Gastroesophageal sphincter (tissue), 4 donors: ENCODE measurements at regions not wholly inside any gene's neighbourhood (a gene's known extent, or its start where the extent isn't known, plus 50 kb on each side); places are given as distances from the start of the nearest gene placed in this dataset.

Experiments used
- ATAC-seq: fragments of 150-250 bp; one replicate; pipeline ENCODE4 v1.9.1; 2016; ENCODE audit warnings: mild to moderate bottlenecking, moderate library complexity
- H3K27ac ChIP-seq, 4 donors: fragments of 200-600 bp; sonication (generic) in 3 of 4; 1 replicate in 3 of 4; 2 replicates in 1 of 4; pipeline ENCODE4 v1.5.1; 2016 to 2019
- H3K27me3 ChIP-seq: fragments of 200-600 bp; sonication (generic); one replicate; pipeline ENCODE4 v1.5.1; 2019
- H3K36me3 ChIP-seq, 2 donors: fragments of 200-600 bp; sonication (generic); one replicate each; pipeline ENCODE4 v1.5.1; 2019; ENCODE audit warnings: control low read depth in 1 of 2
- H3K4me1 ChIP-seq, 3 donors: fragments of 200-600 bp; sonication (generic); 1 replicate in 2 of 3; 2 replicates in 1 of 3; pipeline ENCODE4 v1.5.1; 2016 to 2019; ENCODE audit warnings: control low read depth in 2 of 3
- H3K4me3 ChIP-seq, 2 donors: fragments of 200-600 bp; sonication (generic); one replicate each; pipeline ENCODE4 v1.5.1; 2019; ENCODE audit warnings: mild to moderate bottlenecking in 1 of 2, moderate library complexity in 1 of 2
- H3K9me3 ChIP-seq, 3 donors: fragments of 200-600 bp; sonication (generic); one replicate each; pipeline ENCODE4 v1.5.1; 2017 to 2019; ENCODE audit warnings: control low read depth in 2 of 3
- EP300 ChIP-seq: sonication (generic); formaldehyde crosslinking; IDR thresholded peaks from one replicate; pipeline ENCODE4 v1.6.1; 2017; ENCODE audit warnings: antibody characterized with exemption, mild to moderate bottlenecking
- POLR2A ChIP-seq, 2 donors: fragments of 450-650 bp; IDR thresholded peaks; one replicate each; pipeline ENCODE4 v1.6.1; 2017; ENCODE audit warnings: antibody characterized with exemption in 2 of 2, mild to moderate bottlenecking in 2 of 2, moderate library complexity in 1 of 2
- POLR2AphosphoS5 ChIP-seq: sonication (generic); formaldehyde crosslinking; IDR thresholded peaks from one replicate; pipeline ENCODE4 v1.6.1; 2017; ENCODE audit warnings: antibody characterized with exemption
- WGBS, 2 donors: methylation state at CpG; one replicate each; pipeline ENCODE4 v1.1.5; 2018; ENCODE audit warnings: low coverage in 1 of 2; 5-methylcytosine and 5-hydroxymethylcytosine counted together
- TF ChIP-seq, protein P1 (sequence below), 4 experiments: fragments of 200-600 bp in 2 of 4; fragments of 450-650 bp in 2 of 4; sonication (generic) in 1 of 4; IDR thresholded peaks; one replicate each; pipeline ENCODE4 v1.5.1; 2017 to 2019; ENCODE audit warnings: antibody characterized with exemption in 4 of 4, mild to moderate bottlenecking in 2 of 4, moderate library complexity in 2 of 4

DNA sequence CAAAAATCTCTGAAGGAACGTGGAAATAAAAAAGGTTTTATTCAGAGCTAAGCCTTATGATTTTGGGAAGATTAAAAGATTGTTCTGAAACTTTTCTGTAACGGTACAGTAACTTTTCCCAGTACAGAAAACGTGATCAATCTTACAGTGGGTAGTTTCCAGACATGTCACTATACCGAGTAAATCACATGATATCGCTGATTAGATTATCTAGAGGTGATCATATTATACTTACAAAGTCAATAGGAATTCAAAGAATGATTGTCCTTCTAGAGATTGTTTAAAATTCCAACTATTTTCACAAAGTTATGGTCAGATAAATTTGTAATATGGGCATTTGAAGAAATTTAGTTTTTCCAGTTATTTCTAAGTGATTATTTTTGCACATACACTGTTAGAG lies 736.0 kb upstream of the GRM7 start:
- WGBS, 2 donors, result 56 to 59% methylated on average over 5 of the region's 5 CpGs
- Histone ChIP-seq H3K36me3 (no peaks in the 10 kb centered on the region), H3K27me3 (no peaks in the 10 kb centered on the region), H3K9me3 (no peaks in the 10 kb centered on the region), H3K4me3 (no peak overlapping the region), H3K27ac (no peak overlapping the region), H3K4me1 (no peaks in the 10 kb centered on the region)
- TF ChIP-seq, protein P1, sequence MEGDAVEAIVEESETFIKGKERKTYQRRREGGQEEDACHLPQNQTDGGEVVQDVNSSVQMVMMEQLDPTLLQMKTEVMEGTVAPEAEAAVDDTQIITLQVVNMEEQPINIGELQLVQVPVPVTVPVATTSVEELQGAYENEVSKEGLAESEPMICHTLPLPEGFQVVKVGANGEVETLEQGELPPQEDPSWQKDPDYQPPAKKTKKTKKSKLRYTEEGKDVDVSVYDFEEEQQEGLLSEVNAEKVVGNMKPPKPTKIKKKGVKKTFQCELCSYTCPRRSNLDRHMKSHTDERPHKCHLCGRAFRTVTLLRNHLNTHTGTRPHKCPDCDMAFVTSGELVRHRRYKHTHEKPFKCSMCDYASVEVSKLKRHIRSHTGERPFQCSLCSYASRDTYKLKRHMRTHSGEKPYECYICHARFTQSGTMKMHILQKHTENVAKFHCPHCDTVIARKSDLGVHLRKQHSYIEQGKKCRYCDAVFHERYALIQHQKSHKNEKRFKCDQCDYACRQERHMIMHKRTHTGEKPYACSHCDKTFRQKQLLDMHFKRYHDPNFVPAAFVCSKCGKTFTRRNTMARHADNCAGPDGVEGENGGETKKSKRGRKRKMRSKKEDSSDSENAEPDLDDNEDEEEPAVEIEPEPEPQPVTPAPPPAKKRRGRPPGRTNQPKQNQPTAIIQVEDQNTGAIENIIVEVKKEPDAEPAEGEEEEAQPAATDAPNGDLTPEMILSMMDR (IDR thresholded peaks at IDR 0.05), result no peak
- TF ChIP-seq EP300 (no peak), POLR2AphosphoS5 (no peak), POLR2A (IDR thresholded peaks at IDR 0.05) (no peak)
- ATAC-seq, result no peak

DNA sequence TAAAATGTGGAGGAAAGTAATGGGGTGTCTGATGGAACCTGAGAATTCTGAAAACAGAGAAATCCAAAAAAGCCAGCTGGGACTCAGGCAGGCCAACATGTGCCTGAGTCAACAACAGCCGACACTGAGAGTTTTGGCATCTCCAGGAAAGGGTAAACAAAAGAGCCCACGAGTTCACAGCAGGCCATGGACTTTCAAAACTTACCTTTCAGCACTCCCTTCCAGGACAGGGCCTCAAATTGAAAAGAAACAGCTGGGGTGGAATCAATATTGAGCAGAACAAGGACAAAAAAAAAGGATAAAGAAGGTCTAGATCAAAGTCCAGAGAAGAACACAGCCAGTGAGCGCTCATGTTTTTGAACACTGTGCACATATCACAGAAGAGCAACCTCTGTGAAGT lies 735.4 kb upstream of the GRM7 start:
- Histone ChIP-seq H3K27ac (no peak overlapping the region), H3K9me3 (no peaks in the 10 kb centered on the region), H3K36me3 (no peaks in the 10 kb centered on the region), H3K4me3 (no peak overlapping the region), H3K4me1 (no peaks in the 10 kb centered on the region), H3K27me3 (no peaks in the 10 kb centered on the region)
- TF ChIP-seq, protein P1 (IDR thresholded peaks at IDR 0.05), result no peak
- TF ChIP-seq EP300 (no peak), POLR2AphosphoS5 (no peak), POLR2A (IDR thresholded peaks at IDR 0.05) (no peak)
- 33 to 36% methylated on average over 3 of the region's 3 CpGs for WGBS, 2 donors
- no peak for ATAC-seq

DNA sequence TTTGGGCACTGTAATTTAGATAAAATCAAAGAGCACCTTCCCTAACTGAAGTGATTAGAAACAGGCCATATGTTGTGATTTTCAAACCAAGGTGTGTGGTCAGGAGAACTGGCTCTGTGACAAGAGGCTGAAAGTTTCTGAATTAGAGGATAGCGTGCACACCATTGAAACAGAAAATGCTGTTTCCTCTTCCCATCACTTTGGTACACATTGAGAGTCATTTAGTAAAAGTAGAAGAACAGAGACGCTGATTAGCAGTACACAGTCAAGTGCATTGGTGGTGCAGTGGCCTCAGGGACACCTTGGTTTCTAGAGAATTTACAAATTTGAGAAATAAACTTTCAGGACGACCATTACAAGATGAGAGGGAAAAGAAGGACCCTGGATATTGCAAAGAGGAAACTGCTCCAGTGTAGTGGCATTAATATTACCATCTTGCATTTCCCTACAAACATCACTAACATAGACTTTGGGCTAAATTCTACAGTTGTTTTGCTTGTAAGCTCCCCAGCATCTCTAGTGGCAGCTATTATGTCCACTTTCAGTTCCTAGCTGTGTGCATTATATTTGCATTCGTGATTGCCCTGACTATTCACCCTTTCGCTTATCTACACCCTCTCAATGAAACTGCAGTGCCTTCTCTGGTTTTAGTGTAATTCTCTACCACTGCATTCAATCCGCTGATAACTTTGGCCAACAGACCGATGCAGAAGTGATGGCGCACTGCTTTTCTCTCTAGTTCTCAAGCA lies 728.1 kb upstream of the GRM7 start:
- WGBS, 2 donors, result 89 to 90% methylated on average over 6 to 8 of the region's 8 CpGs
- ATAC-seq, result no peak

DNA sequence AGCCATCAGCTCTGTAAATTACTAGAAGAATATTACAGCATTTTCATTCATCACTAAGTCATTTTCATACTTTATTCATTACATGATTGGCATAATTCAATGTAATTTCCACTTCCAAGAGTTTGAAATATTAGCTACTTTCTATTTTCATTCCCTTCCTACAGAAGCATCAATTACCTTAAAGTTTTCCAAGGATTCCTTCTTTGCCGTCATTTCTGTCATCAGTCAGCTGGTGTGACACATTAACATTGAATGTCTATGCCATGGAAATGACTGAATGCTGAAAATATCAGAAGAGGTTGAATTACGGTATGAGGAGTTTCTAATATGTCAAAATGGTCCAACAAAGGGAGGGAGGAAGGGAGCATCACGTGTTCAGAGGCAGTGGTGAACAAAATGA lies 718.2 kb upstream of the GRM7 start:
- Histone ChIP-seq H3K27me3 (no peaks in the 10 kb centered on the region), H3K4me1 (no peaks in the 10 kb centered on the region), H3K27ac (no peak overlapping the region), H3K9me3 (no peaks in the 10 kb centered on the region), H3K36me3 (no peaks in the 10 kb centered on the region), H3K4me3 (no peak overlapping the region)
- ATAC-seq, result no peak
- WGBS, 2 donors, result 47 to 80% methylated on average over 2 to 3 of the region's 3 CpGs
- TF ChIP-seq POLR2AphosphoS5 (no peak), POLR2A (IDR thresholded peaks at IDR 0.05) (no peak)

More for the DNA sequence above, 728.1 kb upstream of the GRM7 start:
- no peaks in the 10 kb centered on the region for H3K27me3 ChIP-seq
- no peaks in the 10 kb centered on the region for H3K36me3 ChIP-seq
- H3K9me3 ChIP-seq, result no peaks in the 10 kb centered on the region
- TF ChIP-seq POLR2AphosphoS5 (no peak), POLR2A (IDR thresholded peaks at IDR 0.05) (no peak), EP300 (no peak)
- TF ChIP-seq, protein P1 (IDR thresholded peaks at IDR 0.05), result no peak
- H3K4me1 ChIP-seq, result no peaks in the 10 kb centered on the region
- no peak overlapping the region for H3K27ac ChIP-seq
- H3K4me3 ChIP-seq, result no peak overlapping the region

DNA sequence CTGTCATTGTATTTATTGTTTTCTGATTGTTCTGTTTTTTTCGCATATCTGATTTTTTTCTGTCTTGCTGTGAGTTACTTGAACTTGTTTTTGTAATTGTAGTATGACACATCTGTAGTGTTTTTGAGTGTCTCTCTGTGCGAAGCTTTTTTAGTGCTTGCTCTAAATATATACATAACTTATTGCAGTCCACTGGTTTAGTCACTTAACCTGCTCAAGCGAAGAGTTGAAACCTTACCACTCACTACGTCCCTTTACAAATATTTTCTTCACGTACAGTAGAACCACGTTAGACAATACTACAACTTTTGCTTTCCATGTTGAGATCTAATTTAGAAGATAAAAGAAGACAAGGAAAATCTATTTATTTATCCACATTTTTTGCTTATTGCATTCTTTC lies 713.0 kb upstream of the GRM7 start:
- H3K9me3 ChIP-seq, result no peaks in the 10 kb centered on the region
- no peak overlapping the region for H3K4me3 ChIP-seq
- no peaks in the 10 kb centered on the region for H3K27me3 ChIP-seq
- 84 to 94% methylated on average over 6 of the region's 6 CpGs for WGBS, 2 donors
- H3K27ac ChIP-seq, result no peak overlapping the region
- no peaks in the 10 kb centered on the region for H3K4me1 ChIP-seq
- TF ChIP-seq POLR2A (IDR thresholded peaks at IDR 0.05), result no peak
- TF ChIP-seq POLR2AphosphoS5, result no peak
- TF ChIP-seq EP300, result no peak
- TF ChIP-seq, protein P1 (IDR thresholded peaks at IDR 0.05), result no peak
- no peaks in the 10 kb centered on the region for H3K36me3 ChIP-seq
- no peak for ATAC-seq
